ENCODE measurements at regions not wholly inside any gene's neighbourhood (a gene's known extent, or its start where the extent isn't known, plus 50 kb on each side); places are given as distances from the start of the nearest gene placed in this dataset.

GRCh38 chr4:38189445-38189844 is 229.2 kb downstream of the PTTG2 start:
- Mint-ChIP-seq H3K4me1 (no peaks in the 10 kb centered on the region), H3K27ac (no peak overlapping the region), H3K4me3 (no peak overlapping the region), H3K27me3 (peaks cover 5% of the 10 kb centered on the region), H3K9me3 (no peaks in the 10 kb centered on the region), H3K36me3 (no peaks in the 10 kb centered on the region)
- ATAC-seq (ENCODE audit: low read depth) (no peak), DNase-seq (no peak)
- POLR2A ChIA-PET: no interaction called here

- Mint-ChIP-seq H3K36me3 (no peaks in the 10 kb centered on the region), H3K27me3 (peaks cover 5% of the 10 kb centered on the region), H3K4me3 (no peak overlapping the region), H3K9me3 (no peaks in the 10 kb centered on the region), H3K27ac (no peak overlapping the region), H3K4me1 (no peaks in the 10 kb centered on the region)
- ATAC-seq (ENCODE audit: low read depth) (no peak), DNase-seq (no peak)
- POLR2A ChIA-PET: no interaction called here
Observed at GRCh38 chr4:38190717-38191178, 230.6 kb downstream of the PTTG2 start.

- no peaks in the 10 kb centered on the region for H3K9me3 Mint-ChIP-seq
- DNase-seq (no peak), ATAC-seq (ENCODE audit: low read depth) (no peak)
- peaks cover 5% of the 10 kb centered on the region for H3K27me3 Mint-ChIP-seq
- POLR2A ChIA-PET: no interaction called here
- no peak overlapping the region for H3K27ac Mint-ChIP-seq
- H3K36me3 Mint-ChIP-seq: peaks cover 2% of the 10 kb centered on the region
- H3K4me3 Mint-ChIP-seq: no peak overlapping the region
- no peaks in the 10 kb centered on the region for H3K4me1 Mint-ChIP-seq
Observed at GRCh38 chr4:38192516-38192915, 232.3 kb downstream of the PTTG2 start.

GRCh38 chr4:38193236-38193863 is 233.2 kb downstream of the PTTG2 start:
- Mint-ChIP-seq H3K4me1 (no peaks in the 10 kb centered on the region), H3K27me3 (peaks cover 5% of the 10 kb centered on the region), H3K36me3 (peaks cover 2% of the 10 kb centered on the region), H3K27ac (no peak overlapping the region), H3K9me3 (no peaks in the 10 kb centered on the region), H3K4me3 (no peak overlapping the region)
- ATAC-seq (ENCODE audit: low read depth) (no peak), DNase-seq (no peak)
- POLR2A ChIA-PET: no interaction called here

- Mint-ChIP-seq H3K4me3 (no peak overlapping the region), H3K4me1 (no peaks in the 10 kb centered on the region), H3K36me3 (peaks cover 2% of the 10 kb centered on the region), H3K27ac (no peak overlapping the region), H3K27me3 (peaks cover 5% of the 10 kb centered on the region), H3K9me3 (no peaks in the 10 kb centered on the region)
- ATAC-seq (ENCODE audit: low read depth): no peak
- POLR2A ChIA-PET: no interaction called here
- DNase-seq: no peak
Observed at GRCh38 chr4:38194047-38194602, 233.9 kb downstream of the PTTG2 start.

GRCh38 chr4:38195486-38195885 is 235.3 kb downstream of the PTTG2 start:
- no peak for ATAC-seq (ENCODE audit: low read depth)
- DNase-seq: no peak
- no peaks in the 10 kb centered on the region for H3K9me3 Mint-ChIP-seq
- POLR2A ChIA-PET: no interaction called here
- H3K27ac Mint-ChIP-seq: no peak overlapping the region
- peaks cover 2% of the 10 kb centered on the region for H3K36me3 Mint-ChIP-seq
- H3K27me3 Mint-ChIP-seq: peaks cover 5% of the 10 kb centered on the region
- H3K4me1 Mint-ChIP-seq: no peaks in the 10 kb centered on the region
- no peak overlapping the region for H3K4me3 Mint-ChIP-seq

- ATAC-seq (ENCODE audit: low read depth) (no peak), DNase-seq (no peak)
- H3K36me3 Mint-ChIP-seq: peaks cover 2% of the 10 kb centered on the region
- POLR2A ChIA-PET: no interaction called here
- peaks cover 5% of the 10 kb centered on the region for H3K27me3 Mint-ChIP-seq
- no peaks in the 10 kb centered on the region for H3K4me1 Mint-ChIP-seq
- no peak overlapping the region for H3K4me3 Mint-ChIP-seq
- no peaks in the 10 kb centered on the region for H3K9me3 Mint-ChIP-seq
- no peak overlapping the region for H3K27ac Mint-ChIP-seq
Observed at GRCh38 chr4:38195911-38196310, 235.7 kb downstream of the PTTG2 start.

GRCh38 chr4:38202242-38202641 is 242.0 kb downstream of the PTTG2 start:
- DNase-seq (no peak), ATAC-seq (ENCODE audit: low read depth) (no peak)
- Mint-ChIP-seq H3K36me3 (peaks cover 1% of the 10 kb centered on the region), H3K4me3 (no peak overlapping the region), H3K27me3 (peaks cover 4% of the 10 kb centered on the region), H3K4me1 (no peaks in the 10 kb centered on the region), H3K9me3 (peaks cover 1% of the 10 kb centered on the region), H3K27ac (no peak overlapping the region)
- POLR2A ChIA-PET: no interaction called here

- POLR2A ChIA-PET: no interaction called here
- Mint-ChIP-seq H3K27me3 (peaks cover 4% of the 10 kb centered on the region), H3K9me3 (peaks cover 1% of the 10 kb centered on the region), H3K4me1 (peaks cover 2% of the 10 kb centered on the region), H3K27ac (no peak overlapping the region), H3K36me3 (peaks cover 1% of the 10 kb centered on the region), H3K4me3 (no peak overlapping the region)
- DNase-seq (no peak), ATAC-seq (ENCODE audit: low read depth) (no peak)
Observed at GRCh38 chr4:38203609-38204008, 243.4 kb downstream of the PTTG2 start.

- DNase-seq (no peak), ATAC-seq (ENCODE audit: low read depth) (no peak)
- Mint-ChIP-seq H3K9me3 (peaks cover 1% of the 10 kb centered on the region), H3K4me1 (peaks cover 2% of the 10 kb centered on the region), H3K27ac (no peak overlapping the region), H3K4me3 (no peak overlapping the region), H3K36me3 (peaks cover 1% of the 10 kb centered on the region), H3K27me3 (peaks cover 4% of the 10 kb centered on the region)
- POLR2A ChIA-PET: no interaction called here
Observed at GRCh38 chr4:38204339-38205035, 244.3 kb downstream of the PTTG2 start.

GRCh38 chr4:38205261-38205660 is 245.1 kb downstream of the PTTG2 start:
- no peak overlapping the region for H3K27ac Mint-ChIP-seq
- H3K27me3 Mint-ChIP-seq: peaks cover 4% of the 10 kb centered on the region
- DNase-seq (no peak), ATAC-seq (ENCODE audit: low read depth) (no peak)
- peaks cover 1% of the 10 kb centered on the region for H3K9me3 Mint-ChIP-seq
- POLR2A ChIA-PET: no interaction called here
- H3K4me3 Mint-ChIP-seq: no peak overlapping the region
- peaks cover 1% of the 10 kb centered on the region for H3K36me3 Mint-ChIP-seq
- H3K4me1 Mint-ChIP-seq: peaks cover 2% of the 10 kb centered on the region

GRCh38 chr4:38207110-38207457 is 246.9 kb downstream of the PTTG2 start:
- H3K36me3 Mint-ChIP-seq: peaks cover 1% of the 10 kb centered on the region

GRCh38 chr4:38209654-38210053 is 249.5 kb downstream of the PTTG2 start:
- ATAC-seq (ENCODE audit: low read depth) (no peak), DNase-seq (no peak)
- no peaks in the 10 kb centered on the region for H3K9me3 Mint-ChIP-seq
- no peak overlapping the region for H3K4me3 Mint-ChIP-seq
- H3K27me3 Mint-ChIP-seq: peaks cover 1% of the 10 kb centered on the region
- no peak overlapping the region for H3K27ac Mint-ChIP-seq
- POLR2A ChIA-PET: no interaction called here
- peaks cover 5% of the 10 kb centered on the region for H3K4me1 Mint-ChIP-seq
- peaks cover 1% of the 10 kb centered on the region for H3K36me3 Mint-ChIP-seq

More at GRCh38 chr4:38207110-38207457, 246.9 kb downstream of the PTTG2 start:
- DNase-seq (no peak), ATAC-seq (ENCODE audit: low read depth) (no peak)
- Mint-ChIP-seq H3K4me3 (no peak overlapping the region), H3K4me1 (peaks cover 2% of the 10 kb centered on the region), H3K27me3 (peaks cover 4% of the 10 kb centered on the region), H3K9me3 (peaks cover 1% of the 10 kb centered on the region), H3K27ac (no peak overlapping the region)
- POLR2A ChIA-PET: no interaction called here

GRCh38 chr4:38210396-38211114 is 250.4 kb downstream of the PTTG2 start:
- H3K4me1 Mint-ChIP-seq: peaks cover 6% of the 10 kb centered on the region
- H3K9me3 Mint-ChIP-seq: peaks cover 1% of the 10 kb centered on the region
- H3K27me3 Mint-ChIP-seq: no peaks in the 10 kb centered on the region
- ATAC-seq (ENCODE audit: low read depth) (no peak), DNase-seq (no peak)
- no peak overlapping the region for H3K27ac Mint-ChIP-seq
- peaks cover 1% of the 10 kb centered on the region for H3K36me3 Mint-ChIP-seq
- POLR2A ChIA-PET: no interaction called here
- no peak overlapping the region for H3K4me3 Mint-ChIP-seq
